ENCODE measurements at regions not wholly inside any gene's neighbourhood (a gene's known extent, or its start where the extent isn't known, plus 50 kb on each side); places are given as distances from the start of the nearest gene placed in this dataset.
A peak's percentile ranks its signal among the peaks of the same experiment; 100 is the strongest.

GRCh38 chr10:7475939-7476338 is 65.1 kb upstream of the SFMBT2 start:
- Histone ChIP-seq H3K4me3 (ENCODE audit: low read depth, low read length) (no peak overlapping the region), H3K9ac (ENCODE audit: low read depth, low read length) (no peak overlapping the region), H3K36me3 (ENCODE audit: control insufficient read depth, insufficient read depth, low read length) (no peaks in the 10 kb centered on the region), H3K4me1 (ENCODE audit: control insufficient read depth, insufficient read depth, low read length) (no peaks in the 10 kb centered on the region), H3K27me3 (ENCODE audit: control insufficient read depth, insufficient read depth, low read length) (no peaks in the 10 kb centered on the region), H3K9me3 (ENCODE audit: control insufficient read depth, insufficient read depth, low read length) (no peaks in the 10 kb centered on the region)

GRCh38 chr10:7475046-7475911 is 64.4 kb upstream of the SFMBT2 start:
- H3K4me1 ChIP-seq (ENCODE audit: control insufficient read depth, insufficient read depth, low read length) = no peaks in the 10 kb centered on the region
- H3K27me3 ChIP-seq (ENCODE audit: control insufficient read depth, insufficient read depth, low read length) = no peaks in the 10 kb centered on the region
- H3K4me3 ChIP-seq (ENCODE audit: low read depth, low read length) = peak overlapping the region; percentile 5
- H3K36me3 ChIP-seq (ENCODE audit: control insufficient read depth, insufficient read depth, low read length) = no peaks in the 10 kb centered on the region
- H3K9ac ChIP-seq (ENCODE audit: low read depth, low read length) = no peak overlapping the region
- no peaks in the 10 kb centered on the region for H3K9me3 ChIP-seq (ENCODE audit: control insufficient read depth, insufficient read depth, low read length)

DNA sequence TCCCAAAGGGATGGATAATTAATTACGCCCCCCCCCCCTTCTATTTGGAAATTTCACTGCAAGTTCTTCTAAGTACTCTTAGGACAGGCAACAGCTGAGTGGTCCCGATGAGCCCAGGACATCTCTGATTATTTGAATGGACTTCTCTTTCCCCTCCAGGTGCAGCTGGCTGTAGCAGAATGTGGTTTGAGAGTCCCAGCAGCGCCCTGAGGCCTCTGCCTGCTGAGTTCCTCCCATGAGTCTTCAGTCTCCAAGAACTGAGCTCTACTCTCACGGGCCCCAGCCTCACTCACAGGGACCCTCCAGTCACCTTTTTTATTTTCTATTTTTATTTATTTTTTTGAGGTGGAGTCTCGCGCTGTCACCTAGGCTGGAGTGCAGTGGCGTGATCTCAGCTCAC is 63.6 kb upstream of the SFMBT2 start:
- no peaks in the 10 kb centered on the region for H3K36me3 ChIP-seq (ENCODE audit: control insufficient read depth, insufficient read depth, low read length)
- H3K27me3 ChIP-seq (ENCODE audit: control insufficient read depth, insufficient read depth, low read length) = no peaks in the 10 kb centered on the region
- no peak overlapping the region for H3K9ac ChIP-seq (ENCODE audit: low read depth, low read length)
- no peaks in the 10 kb centered on the region for H3K4me1 ChIP-seq (ENCODE audit: control insufficient read depth, insufficient read depth, low read length)
- no peak overlapping the region for H3K4me3 ChIP-seq (ENCODE audit: low read depth, low read length)
- H3K9me3 ChIP-seq (ENCODE audit: control insufficient read depth, insufficient read depth, low read length) = no peaks in the 10 kb centered on the region

DNA sequence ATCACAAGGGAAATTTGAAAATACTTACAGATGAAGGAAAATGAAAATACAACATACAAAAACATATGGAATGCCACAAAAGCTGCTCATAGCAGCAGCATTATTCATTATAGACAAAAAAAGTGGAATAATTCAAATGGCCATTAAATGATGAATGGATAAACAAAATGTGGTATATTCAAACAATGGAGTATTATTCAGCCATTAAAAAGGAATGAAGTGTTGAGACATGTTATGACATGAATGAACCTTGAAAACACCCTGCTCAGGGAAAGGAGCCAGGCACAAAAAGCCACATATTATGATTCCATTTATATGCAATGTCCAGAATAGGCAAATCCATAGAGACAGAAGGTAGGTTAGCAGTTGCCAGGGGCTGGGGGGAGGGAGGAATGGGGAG is 62.6 kb upstream of the SFMBT2 start:
- Histone ChIP-seq H3K9ac (ENCODE audit: low read depth, low read length) (no peak overlapping the region), H3K9me3 (ENCODE audit: control insufficient read depth, insufficient read depth, low read length) (no peaks in the 10 kb centered on the region), H3K36me3 (ENCODE audit: control insufficient read depth, insufficient read depth, low read length) (no peaks in the 10 kb centered on the region), H3K27me3 (ENCODE audit: control insufficient read depth, insufficient read depth, low read length) (no peaks in the 10 kb centered on the region), H3K4me3 (ENCODE audit: low read depth, low read length) (no peak overlapping the region), H3K4me1 (ENCODE audit: control insufficient read depth, insufficient read depth, low read length) (no peaks in the 10 kb centered on the region)

GRCh38 chr10:7471720-7472367 is 61.0 kb upstream of the SFMBT2 start:
- no peak overlapping the region for H3K4me3 ChIP-seq (ENCODE audit: low read depth, low read length)
- H3K9ac ChIP-seq (ENCODE audit: low read depth, low read length) = no peak overlapping the region

DNA sequence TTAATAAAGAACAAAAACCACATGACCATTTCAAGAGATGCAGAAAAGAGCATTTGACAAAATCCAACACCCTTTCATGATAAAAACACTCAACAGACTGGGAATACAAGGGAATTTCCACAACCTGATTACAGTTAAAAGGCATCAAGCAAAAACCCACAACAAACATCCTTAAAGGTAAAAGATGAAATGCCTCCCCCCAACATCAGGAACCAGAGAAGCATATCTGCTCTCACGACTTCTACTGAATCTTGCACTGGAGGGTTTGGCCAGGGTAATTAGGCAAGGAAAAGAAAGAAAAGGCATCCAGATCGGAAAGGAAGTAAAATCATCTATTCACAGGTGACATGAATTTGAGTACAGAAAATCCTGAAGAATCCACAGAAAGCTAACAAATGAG is 59.5 kb upstream of the SFMBT2 start:
- H3K36me3 ChIP-seq (ENCODE audit: control insufficient read depth, insufficient read depth, low read length) = no peaks in the 10 kb centered on the region
- H3K9me3 ChIP-seq (ENCODE audit: control insufficient read depth, insufficient read depth, low read length) = no peaks in the 10 kb centered on the region
- no peaks in the 10 kb centered on the region for H3K27me3 ChIP-seq (ENCODE audit: control insufficient read depth, insufficient read depth, low read length)
- no peaks in the 10 kb centered on the region for H3K4me1 ChIP-seq (ENCODE audit: control insufficient read depth, insufficient read depth, low read length)
- no peak overlapping the region for H3K4me3 ChIP-seq (ENCODE audit: low read depth, low read length)
- no peak overlapping the region for H3K9ac ChIP-seq (ENCODE audit: low read depth, low read length)

More at GRCh38 chr10:7471720-7472367, 61.0 kb upstream of the SFMBT2 start:
- no peaks in the 10 kb centered on the region for H3K27me3 ChIP-seq (ENCODE audit: control insufficient read depth, insufficient read depth, low read length)
- H3K36me3 ChIP-seq (ENCODE audit: control insufficient read depth, insufficient read depth, low read length) = no peaks in the 10 kb centered on the region
- H3K9me3 ChIP-seq (ENCODE audit: control insufficient read depth, insufficient read depth, low read length) = no peaks in the 10 kb centered on the region
- no peaks in the 10 kb centered on the region for H3K4me1 ChIP-seq (ENCODE audit: control insufficient read depth, insufficient read depth, low read length)

DNA sequence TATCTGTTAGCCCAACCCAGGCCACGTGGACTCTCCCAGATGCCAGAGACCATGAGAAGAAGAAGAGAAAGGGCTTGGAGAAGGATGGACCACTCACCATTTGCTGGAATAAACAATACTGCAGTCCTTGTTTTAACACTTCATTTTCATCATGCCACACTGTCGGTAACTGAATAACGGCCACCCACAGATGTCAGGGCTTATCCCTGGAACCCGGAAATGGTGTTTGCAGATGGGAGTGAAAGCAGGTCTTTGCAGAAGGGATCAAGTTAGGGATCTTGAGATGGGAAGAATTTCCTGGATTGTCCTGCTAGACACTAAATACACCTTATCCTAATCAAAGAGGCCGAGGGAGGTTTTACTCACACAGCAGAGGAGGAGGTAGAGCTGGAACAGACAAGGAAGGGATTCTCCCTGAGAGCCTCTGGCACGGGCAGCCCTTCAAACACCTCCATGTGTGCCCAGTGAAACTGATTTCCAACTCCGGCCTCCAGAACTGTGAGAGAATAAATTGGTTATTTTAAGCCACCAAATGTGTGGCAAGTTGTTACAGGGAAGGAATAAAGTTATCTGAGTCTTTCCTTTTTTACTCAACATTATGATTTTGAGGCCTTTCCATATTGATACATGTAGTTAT is 56.3 kb upstream of the SFMBT2 start:
- Histone ChIP-seq H3K4me1 (ENCODE audit: control insufficient read depth, insufficient read depth, low read length) (no peaks in the 10 kb centered on the region), H3K9ac (ENCODE audit: low read depth, low read length) (no peak overlapping the region), H3K9me3 (ENCODE audit: control insufficient read depth, insufficient read depth, low read length) (no peaks in the 10 kb centered on the region), H3K27me3 (ENCODE audit: control insufficient read depth, insufficient read depth, low read length) (no peaks in the 10 kb centered on the region), H3K4me3 (ENCODE audit: low read depth, low read length) (no peak overlapping the region), H3K36me3 (ENCODE audit: control insufficient read depth, insufficient read depth, low read length) (no peaks in the 10 kb centered on the region)

DNA sequence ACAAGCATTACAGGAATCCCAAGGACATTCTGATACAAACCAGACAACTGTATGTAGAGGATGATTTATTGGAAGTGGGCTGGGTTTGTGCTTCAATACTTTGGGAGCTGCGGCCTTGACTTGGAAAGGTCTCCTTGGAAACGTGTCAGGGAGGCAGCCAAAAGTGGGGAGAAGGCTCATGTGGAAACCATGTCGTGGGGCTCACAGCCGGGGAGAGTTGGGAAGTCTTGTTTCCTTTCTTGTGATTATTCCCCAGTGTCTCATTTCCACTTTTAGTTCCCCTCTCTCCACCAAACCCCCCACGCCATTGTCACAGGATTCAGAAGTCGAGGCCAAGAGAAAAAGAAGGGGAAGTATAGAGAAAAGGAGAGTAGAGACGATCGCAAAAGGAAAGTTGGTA is 53.9 kb upstream of the SFMBT2 start:
- Histone ChIP-seq H3K27me3 (ENCODE audit: control insufficient read depth, insufficient read depth, low read length) (no peaks in the 10 kb centered on the region), H3K9me3 (ENCODE audit: control insufficient read depth, insufficient read depth, low read length) (no peaks in the 10 kb centered on the region), H3K4me1 (ENCODE audit: control insufficient read depth, insufficient read depth, low read length) (no peaks in the 10 kb centered on the region), H3K9ac (ENCODE audit: low read depth, low read length) (no peak overlapping the region), H3K36me3 (ENCODE audit: control insufficient read depth, insufficient read depth, low read length) (no peaks in the 10 kb centered on the region), H3K4me3 (ENCODE audit: low read depth, low read length) (no peak overlapping the region)
